Sigmoid colon (tissue), 6 donors: ENCODE measurements at regions not wholly inside any gene's neighbourhood (a gene's known extent, or its start where the extent isn't known, plus 50 kb on each side); places are given as distances from the start of the nearest gene placed in this dataset.

Experiments used
- DNase-seq: peaks from one replicate; pipeline ENCODE4 v3.0.0-alpha.2; 2019
- H3K27ac ChIP-seq, 4 donors: fragments of 200-600 bp; sonication (generic); one replicate each; pipeline ENCODE4 v1.5.1; 2016 to 2019; ENCODE audit warnings: mild to moderate bottlenecking in 1 of 4
- H3K27me3 ChIP-seq, 3 donors: fragments of 200-600 bp; sonication (generic); one replicate each; pipeline ENCODE4 v1.5.1; 2019; ENCODE audit warnings: mild to moderate bottlenecking in 1 of 3
- H3K36me3 ChIP-seq, 4 donors: fragments of 200-600 bp; sonication (generic); one replicate each; pipeline ENCODE4 v1.5.1; 2016 to 2019
- H3K4me1 ChIP-seq, 4 donors: fragments of 200-600 bp; sonication (generic); one replicate each; pipeline ENCODE4 v1.5.1; 2017 to 2019
- H3K4me3 ChIP-seq, 4 donors: fragments of 200-600 bp; sonication (generic); one replicate each; pipeline ENCODE4 v1.5.1; 2017 to 2019; ENCODE audit warnings: mild to moderate bottlenecking in 2 of 4, moderate library complexity in 1 of 4
- H3K9me3 ChIP-seq, 4 donors: fragments of 200-600 bp in 3 of 4; sonication (generic) in 3 of 4; one replicate each; pipeline versions ENCODE4 v1.5.1 to v1.6.1; 2013 to 2019
- EP300 ChIP-seq, 4 donors: sonication (generic); formaldehyde crosslinking; IDR thresholded peaks; one replicate each; pipeline ENCODE4 v1.6.1; 2017; ENCODE audit warnings: antibody characterized with exemption in 4 of 4
- POLR2A ChIP-seq, 2 donors: fragments of 450-650 bp; IDR thresholded peaks; one replicate each; pipeline ENCODE4 v1.6.1; 2016; ENCODE audit warnings: antibody characterized with exemption in 2 of 2, mild to moderate bottlenecking in 2 of 2, moderate library complexity in 2 of 2
- POLR2AphosphoS5 ChIP-seq, 4 donors: sonication (generic); formaldehyde crosslinking; IDR thresholded peaks; one replicate each; pipeline ENCODE4 v1.6.1; 2017; ENCODE audit warnings: antibody characterized with exemption in 4 of 4
- WGBS, 2 donors: extraction: QIAGEN DNeasy Blood & Tissue Kit; methylation state at CpG; one replicate each; pipeline ENCODE4 v1.1.7; 2013; 5-methylcytosine and 5-hydroxymethylcytosine counted together
- intact Hi-C: fragments of 100-400 bp; cut with DNase I; formaldehyde crosslinking; loops from one replicate; pipeline ENCODE4 v1.15.1; 2023
- TF ChIP-seq, protein P1 (sequence below), 4 experiments: fragments of 450-650 bp in 3 of 4; fragments of 200-600 bp in 1 of 4; IDR thresholded peaks; one replicate each; pipeline ENCODE4 v1.5.1; 2016 to 2019; ENCODE audit warnings: antibody characterized with exemption in 4 of 4, mild to moderate bottlenecking in 3 of 4, moderate library complexity in 2 of 4
- donor health status: healthy with polysubstance abuse.
- donor health status: healthy.

DNA sequence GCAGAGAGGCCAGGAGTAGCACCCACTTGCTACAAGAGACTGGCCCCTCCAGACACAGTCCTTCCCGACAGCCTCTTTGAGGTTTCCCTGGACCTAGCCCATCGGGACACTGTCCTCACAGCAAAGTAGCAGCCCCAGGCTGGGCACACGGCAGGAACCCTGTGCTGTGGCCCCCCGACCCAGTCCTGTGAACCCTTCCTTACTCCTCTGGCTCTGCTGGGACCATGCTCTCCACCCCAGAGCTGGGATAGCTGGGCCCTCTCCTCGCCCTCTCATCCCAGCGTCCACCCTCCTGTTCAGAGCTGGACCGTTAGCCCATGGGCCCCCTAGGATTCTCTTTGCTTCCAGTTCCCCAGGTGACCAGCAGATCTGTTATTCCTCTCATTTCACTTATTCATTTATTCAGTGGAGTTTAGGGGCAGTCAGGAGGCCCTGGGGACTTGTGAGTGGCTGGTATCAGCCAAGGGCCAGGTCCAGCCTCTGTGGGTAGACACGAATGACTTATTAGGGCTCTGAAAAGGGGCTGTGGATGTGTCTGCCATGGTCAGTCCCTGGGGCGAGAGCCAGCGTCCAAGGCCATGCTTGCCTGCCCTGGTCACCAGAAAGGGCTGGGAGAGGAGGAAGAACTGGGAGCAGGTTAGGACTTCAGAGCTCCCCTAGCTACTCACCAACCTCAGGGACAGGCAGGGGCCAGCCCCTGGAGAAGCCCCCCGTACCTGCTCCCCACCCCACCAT is 117.6 kb upstream of the RUNX3 start:
- WGBS, 2 donors = 79 to 88% methylated on average over 11 of the region's 11 CpGs
- Histone ChIP-seq H3K4me1 (no peaks in the 10 kb centered on the region), H3K36me3 (no peaks in the 10 kb centered on the region), H3K27me3 (peaks cover 0 to 11% (median 0%) of the 10 kb centered on the region in 3 donors), H3K27ac (no peak overlapping the region), H3K4me3 (no peak overlapping the region), H3K9me3 (no peaks in the 10 kb centered on the region)
- TF ChIP-seq POLR2AphosphoS5 (IDR thresholded peaks at IDR 0.05) (no peak), POLR2A (IDR thresholded peaks at IDR 0.05) (no peak), EP300 (IDR thresholded peaks at IDR 0.05) (no peak)
- TF ChIP-seq, protein P1, sequence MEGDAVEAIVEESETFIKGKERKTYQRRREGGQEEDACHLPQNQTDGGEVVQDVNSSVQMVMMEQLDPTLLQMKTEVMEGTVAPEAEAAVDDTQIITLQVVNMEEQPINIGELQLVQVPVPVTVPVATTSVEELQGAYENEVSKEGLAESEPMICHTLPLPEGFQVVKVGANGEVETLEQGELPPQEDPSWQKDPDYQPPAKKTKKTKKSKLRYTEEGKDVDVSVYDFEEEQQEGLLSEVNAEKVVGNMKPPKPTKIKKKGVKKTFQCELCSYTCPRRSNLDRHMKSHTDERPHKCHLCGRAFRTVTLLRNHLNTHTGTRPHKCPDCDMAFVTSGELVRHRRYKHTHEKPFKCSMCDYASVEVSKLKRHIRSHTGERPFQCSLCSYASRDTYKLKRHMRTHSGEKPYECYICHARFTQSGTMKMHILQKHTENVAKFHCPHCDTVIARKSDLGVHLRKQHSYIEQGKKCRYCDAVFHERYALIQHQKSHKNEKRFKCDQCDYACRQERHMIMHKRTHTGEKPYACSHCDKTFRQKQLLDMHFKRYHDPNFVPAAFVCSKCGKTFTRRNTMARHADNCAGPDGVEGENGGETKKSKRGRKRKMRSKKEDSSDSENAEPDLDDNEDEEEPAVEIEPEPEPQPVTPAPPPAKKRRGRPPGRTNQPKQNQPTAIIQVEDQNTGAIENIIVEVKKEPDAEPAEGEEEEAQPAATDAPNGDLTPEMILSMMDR (IDR thresholded peaks at IDR 0.05) = no peak
- no peak for DNase-seq
- intact Hi-C loops = no loop called here

DNA sequence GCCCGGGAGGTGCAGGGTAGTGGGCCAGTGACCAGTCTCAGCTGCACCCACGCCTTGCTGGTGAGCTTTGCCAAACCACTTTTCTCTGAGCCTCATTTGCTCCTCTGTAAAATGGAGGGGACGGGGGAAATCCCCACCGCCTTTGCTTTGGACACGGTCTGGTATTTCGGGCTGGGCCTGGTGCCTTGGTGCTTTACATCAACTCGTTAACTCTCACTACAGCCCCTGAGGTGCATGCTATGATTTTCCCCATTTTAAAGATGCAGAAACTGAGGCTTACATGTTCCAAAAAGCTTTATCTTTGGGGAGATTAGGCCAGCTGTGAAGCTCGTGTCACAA is 116.1 kb upstream of the RUNX3 start:
- 65 to 79% methylated on average over 8 of the region's 8 CpGs for WGBS, 2 donors
- Histone ChIP-seq H3K9me3 (no peaks in the 10 kb centered on the region), H3K4me3 (no peak overlapping the region), H3K36me3 (no peaks in the 10 kb centered on the region), H3K27me3 (peaks cover 0 to 11% (median 0%) of the 10 kb centered on the region in 3 donors), H3K4me1 (no peaks in the 10 kb centered on the region), H3K27ac (no peak overlapping the region)
- TF ChIP-seq, protein P1 (IDR thresholded peaks at IDR 0.05) = no peak
- no peak for TF ChIP-seq POLR2AphosphoS5 (IDR thresholded peaks at IDR 0.05)
- TF ChIP-seq EP300 (IDR thresholded peaks at IDR 0.05) = no peak
- no peak for DNase-seq
- intact Hi-C loops = no loop called here

DNA sequence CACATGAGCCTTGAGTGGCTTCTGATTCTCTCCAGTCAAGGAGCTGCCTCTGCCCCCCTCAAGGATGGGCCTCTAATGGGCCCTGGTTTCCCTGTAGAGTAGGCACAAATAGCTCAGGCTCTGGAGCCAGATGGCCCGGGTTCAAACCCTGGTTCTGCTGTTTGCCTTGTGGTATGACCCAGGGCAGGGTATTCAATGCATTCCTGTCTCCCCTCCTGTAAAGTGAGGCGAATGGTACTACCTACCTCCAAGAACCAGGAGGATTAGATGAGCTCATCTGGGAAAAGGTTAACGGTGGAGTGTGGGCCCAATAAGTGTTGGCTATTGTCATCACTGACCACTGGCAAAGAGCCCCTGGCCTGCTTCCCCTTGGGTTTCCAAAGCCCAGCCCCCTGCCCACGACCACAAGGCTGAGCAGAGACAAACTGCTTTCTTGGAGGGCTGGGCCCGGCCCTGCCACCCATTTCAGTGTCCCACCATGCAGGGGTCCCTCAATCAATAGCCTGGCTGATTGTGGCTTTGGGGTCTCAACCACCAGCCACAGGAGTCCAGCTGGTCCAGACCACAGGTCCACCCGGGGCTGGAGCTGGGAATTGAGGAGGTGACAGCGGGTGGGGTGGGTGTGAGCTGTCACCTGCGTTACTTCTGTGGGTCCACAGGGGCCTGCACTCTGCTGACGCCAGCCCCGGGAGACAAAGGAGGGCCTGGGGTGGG is 115.6 kb upstream of the RUNX3 start:
- no peak overlapping the region for H3K27ac ChIP-seq
- no peak for DNase-seq
- no peaks in the 10 kb centered on the region for H3K4me1 ChIP-seq
- no peak overlapping the region for H3K4me3 ChIP-seq
- H3K27me3 ChIP-seq = peaks cover 0 to 11% (median 0%) of the 10 kb centered on the region in 3 donors
- H3K36me3 ChIP-seq = no peaks in the 10 kb centered on the region
- no peaks in the 10 kb centered on the region for H3K9me3 ChIP-seq
- 80 to 85% methylated on average over 10 of the region's 10 CpGs for WGBS, 2 donors
- TF ChIP-seq POLR2A (IDR thresholded peaks at IDR 0.05) (no peak), EP300 (IDR thresholded peaks at IDR 0.05) (no peak), POLR2AphosphoS5 (IDR thresholded peaks at IDR 0.05) (no peak)
- TF ChIP-seq, protein P1 (IDR thresholded peaks at IDR 0.05) = no peak
- intact Hi-C loops = no loop called here

DNA sequence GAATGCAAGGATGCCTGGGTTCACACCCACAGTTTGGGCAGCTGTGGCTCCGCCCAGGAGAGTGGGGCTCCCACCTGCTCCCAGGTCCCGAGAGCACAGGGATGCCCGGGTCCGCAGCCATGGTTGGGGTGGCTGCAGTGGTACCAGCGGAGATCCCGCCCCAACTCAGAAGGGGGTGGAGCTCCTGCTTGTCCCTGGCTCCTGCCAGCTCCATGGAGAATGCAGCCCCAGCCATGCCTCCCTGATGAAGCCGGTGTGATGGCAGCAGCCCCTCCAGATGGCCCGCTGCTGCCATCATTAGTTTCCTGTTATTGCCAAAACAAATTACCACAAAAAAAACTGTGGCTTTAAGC is 113.1 kb upstream of the RUNX3 start:
- Histone ChIP-seq H3K36me3 (no peaks in the 10 kb centered on the region), H3K27me3 (peaks cover 0 to 11% (median 0%) of the 10 kb centered on the region in 3 donors), H3K27ac (no peak overlapping the region), H3K4me3 (no peak overlapping the region), H3K9me3 (no peaks in the 10 kb centered on the region), H3K4me1 (no peaks in the 10 kb centered on the region)
- intact Hi-C loops = no loop called here
- TF ChIP-seq POLR2A (IDR thresholded peaks at IDR 0.05) (no peak), POLR2AphosphoS5 (IDR thresholded peaks at IDR 0.05) (no peak), EP300 (IDR thresholded peaks at IDR 0.05) (no peak)
- TF ChIP-seq, protein P1 (IDR thresholded peaks at IDR 0.05) = no peak
- WGBS, 2 donors = 72 to 75% methylated on average over 8 of the region's 8 CpGs
- no peak for DNase-seq
